ENCODE measurements at regions not wholly inside any gene's neighbourhood (a gene's known extent, or its start where the extent isn't known, plus 50 kb on each side); places are given as distances from the start of the nearest gene placed in this dataset.

GRCh38 chr13:90713441-90714133 is 633.9 kb upstream of the MIR17HG start:
- TF ChIP-seq ZBTB44 (tag by site-specific recombination; IDR thresholded peaks at IDR 0.05) = no peak
- TF ChIP-seq SETDB1 (IDR thresholded peaks at IDR 0.05; ENCODE audit: insufficient read length, low read length) = no peak
- no peak for TF ChIP-seq ZNF561 (tag by site-specific recombination; IDR thresholded peaks at IDR 0.05; ENCODE audit: borderline replicate concordance)
- TF ChIP-seq CTCF (tag by site-specific recombination; IDR thresholded peaks at IDR 0.05) = no peak
- no peak for TF ChIP-seq ZNF558 (tag by site-specific recombination; IDR thresholded peaks at IDR 0.05)
- TF ChIP-seq ZNF112 (tag by site-specific recombination; IDR thresholded peaks at IDR 0.05) = no peak
- TF ChIP-seq ZBTB20 (tag by site-specific recombination; IDR thresholded peaks at IDR 0.05) = no peak
- no peak for TF ChIP-seq ZNF148 (tag by site-specific recombination; IDR thresholded peaks at IDR 0.05; ENCODE audit: borderline replicate concordance)

Data from HEK293 (cell line).